Heart left ventricle (tissue), 16 donors: ENCODE measurements at regions not wholly inside any gene's neighbourhood (a gene's known extent, or its start where the extent isn't known, plus 50 kb on each side); places are given as distances from the start of the nearest gene placed in this dataset.
"Not testable (repeated sequence)": the region's sequence is repeated elsewhere in the genome, so short reads cannot be mapped to it uniquely, and the experiment has no call there.

Experiments used
- ATAC-seq, 4 donors: fragments of 200-7000 bp; cut with Tn5 transposase; one replicate each; pipeline ENCODE4 v1.9.1; 2020 to 2022; ENCODE audit warnings: moderate library complexity in 4 of 4, mild to moderate bottlenecking in 3 of 4, moderate number of reproducible peaks in 1 of 4
- DNase-seq, 5 donors: peaks; one replicate each; pipeline ENCODE4 v3.0.0-alpha.2; 2020
- H3K27ac ChIP-seq, 12 donors: fragments of 200-600 bp; sonication (generic) in 4 of 12; one replicate each; pipeline versions ENCODE4 v1.5.0 to v1.8.0; 2016 to 2022; ENCODE audit warnings: mild to moderate bottlenecking in 2 of 12
- H3K27me3 ChIP-seq, 9 donors: fragments of 200-600 bp; sonication (generic) in 2 of 9; one replicate each; pipeline versions ENCODE4 v1.5.1 to v1.8.0; 2016 to 2022; ENCODE audit warnings: mild to moderate bottlenecking in 3 of 9
- H3K36me3 ChIP-seq, 9 donors: fragments of 200-600 bp; sonication (generic) in 2 of 9; one replicate each; pipeline versions ENCODE4 v1.5.0 to v1.8.0; 2018 to 2022; ENCODE audit warnings: mild to moderate bottlenecking in 2 of 9
- H3K4me1 ChIP-seq, 12 donors: fragments of 200-600 bp; sonication (generic) in 4 of 12; one replicate each; pipeline versions ENCODE4 v1.5.0 to v1.8.0; 2016 to 2022; ENCODE audit warnings: mild to moderate bottlenecking in 3 of 12
- H3K4me3 ChIP-seq, 12 donors: fragments of 200-600 bp; sonication (generic) in 4 of 12; one replicate each; pipeline versions ENCODE4 v1.5.0 to v1.8.0; 2017 to 2022; ENCODE audit warnings: mild to moderate bottlenecking in 9 of 12, moderate library complexity in 4 of 12
- H3K9me3 ChIP-seq, 12 donors: fragments of 200-600 bp; sonication (generic) in 4 of 12; one replicate each; pipeline versions ENCODE4 v1.5.0 to v1.8.0; 2016 to 2022; ENCODE audit warnings: mild to moderate bottlenecking in 1 of 12
- CTCF ChIP-seq, 12 donors: fragments of 200-600 bp; sonication (generic) in 4 of 12; IDR thresholded peaks; one replicate each; pipeline versions ENCODE4 v1.5.0 to v1.8.0; 2018 to 2022; ENCODE audit warnings: antibody characterized with exemption in 12 of 12, mild to moderate bottlenecking in 5 of 12
- POLR2A ChIP-seq, 2 donors: fragments of 450-650 bp; IDR thresholded peaks; one replicate each; pipeline ENCODE4 v1.6.1; 2017; ENCODE audit warnings: antibody characterized with exemption in 2 of 2, mild to moderate bottlenecking in 2 of 2, moderate library complexity in 2 of 2
- WGBS, 4 donors: extraction: QIAGEN DNeasy Blood & Tissue Kit in 2 of 4; methylation state at CpG; one replicate each; pipeline versions ENCODE4 v1.1.5 to v1.1.7; 2013 to 2018; 5-methylcytosine and 5-hydroxymethylcytosine counted together
- intact Hi-C, 10 donors: fragments of 100-400 bp; cut with DNase I; formaldehyde crosslinking; loops; one replicate each; pipeline versions ENCODE4 v1.11.1 to v1.14.2; 2022
- donor health status: ischemic (EF 13 %, LVEDD 7.1; RV severe dilation, severe dysfunction).
- donor health status: healthy with polysubstance abuse.
- donor health status: DM: no; HTN: yes; CAD: no.
- donor health status: DM: no; HTN: no; CAD: no.
- donor health status: ischemic (EF 25% LVEDD 6.9; RV normal size, moderate dysfunction).
- donor health status: ischemic (EF 25% LVEDD 5.7; RV mildly dilated, moderate dysfunction).
- donor health status: healthy.
- donor health status: DM: yes; HTN: yes; CAD: no.
- donor health status: ischemic (EF 35%, LVEDD 5.7; RV mildly dilated, moderate dysfunction).
- donor health status: nonischemic (EF 11% LVEDD 7.7; RV severe dilation, severe dysfunction).
- donor health status: DM: yes; HTN: yes; CAD: no.
- donor health status: PGD.
- donor health status: ischemic (EF 29% LVEDD 5.4; RV normal size, mild dysfunction).
- donor health status: nonischemic (EF 23%, LVEDD 6.1; RV moderate dilation, normal function).

DNA sequence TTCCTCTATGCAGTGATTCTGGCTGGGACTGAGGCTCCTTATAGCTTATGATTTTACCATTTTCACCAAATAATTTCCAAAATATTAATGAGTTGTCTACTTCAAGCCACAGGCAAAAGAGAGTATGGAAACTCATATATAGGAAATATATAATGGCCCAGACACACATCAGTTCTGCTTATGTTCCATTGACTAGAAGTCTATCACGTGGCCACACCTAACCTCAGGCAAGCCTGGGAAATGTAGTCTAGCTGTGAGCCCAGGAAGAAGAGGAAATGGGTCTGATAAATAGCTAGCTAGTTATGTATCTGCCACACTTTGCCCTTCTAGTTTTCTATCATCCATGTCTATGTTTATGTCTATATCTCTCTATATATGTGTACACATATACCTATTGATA, 195.1 kb downstream of the OTOL1 start:
- Histone ChIP-seq H3K4me1 (no peaks in the 10 kb centered on the region), H3K27ac (no peak overlapping the region), H3K36me3 (no peaks in the 10 kb centered on the region), H3K4me3 (no peak overlapping the region), H3K27me3 (no peaks in the 10 kb centered on the region), H3K9me3 (peaks cover 0 to 3% (median 0%) of the 10 kb centered on the region in 12 donors)
- TF ChIP-seq CTCF (IDR thresholded peaks at IDR 0.05) (no peak), POLR2A (IDR thresholded peaks at IDR 0.05) (no peak)
- no peak for DNase-seq
- intact Hi-C loops: no loop called here
- 70 to 92% (median 84%) methylated on average over 1 of the region's 1 CpG for WGBS, 4 donors
- ATAC-seq: no peak

DNA sequence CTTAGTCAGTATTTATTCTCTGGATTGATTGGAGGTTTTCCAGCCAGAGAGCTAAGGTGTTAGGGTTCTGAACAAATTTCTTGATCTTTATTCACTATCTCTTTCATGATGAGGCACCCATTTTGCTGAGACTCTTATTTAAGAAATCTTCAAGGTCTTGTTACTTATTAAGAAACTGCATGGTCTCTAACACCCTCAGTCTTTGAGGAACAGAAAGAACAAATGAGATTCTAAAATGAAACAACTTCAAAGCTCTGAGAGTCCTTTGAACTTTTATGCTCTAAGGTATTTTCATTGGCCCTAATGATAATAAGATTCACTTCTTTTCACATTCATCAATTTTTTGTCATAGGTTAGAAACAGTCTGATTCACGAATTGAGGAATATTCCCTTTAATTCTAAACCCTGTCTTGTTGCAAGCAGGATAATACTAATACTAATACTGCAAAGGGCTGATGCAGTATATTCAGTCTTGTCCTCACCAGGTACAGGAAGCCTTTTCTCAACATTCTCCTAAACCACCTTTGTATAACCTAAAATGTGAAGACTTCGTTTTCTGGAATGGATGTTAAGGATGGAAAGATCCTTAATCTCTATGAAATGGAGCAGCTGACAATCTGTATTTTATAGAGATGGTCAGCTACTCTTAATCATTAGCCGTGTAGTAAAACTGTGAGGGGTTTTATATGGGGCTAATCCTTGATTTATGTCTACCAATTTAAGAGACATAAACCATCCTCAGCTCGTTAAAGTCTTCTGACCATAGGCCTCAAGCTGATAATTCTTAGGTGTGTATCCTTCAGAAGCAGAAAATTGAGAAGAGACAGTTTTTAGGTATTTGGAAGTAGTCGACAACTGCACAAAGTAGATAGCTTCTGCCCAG, 198.3 kb downstream of the OTOL1 start:
- WGBS, 4 donors: 73 to 80% (median 79%) methylated on average over 5 of the region's 5 CpGs

GRCh38 chr3:161695811-161696210, 199.2 kb downstream of the OTOL1 start:
- Histone ChIP-seq H3K9me3 (no peaks in the 10 kb centered on the region), H3K4me3 (no peak overlapping the region), H3K27ac (no peak overlapping the region), H3K36me3 (no peaks in the 10 kb centered on the region), H3K27me3 (no peaks in the 10 kb centered on the region), H3K4me1 (peaks cover 0 to 3% (median 0%) of the 10 kb centered on the region in 12 donors)
- ATAC-seq: no peak
- TF ChIP-seq CTCF (IDR thresholded peaks at IDR 0.05) (no peak), POLR2A (IDR thresholded peaks at IDR 0.05) (no peak)
- intact Hi-C loops: no loop called here
- DNase-seq: no peak
- 72 to 89% (median 75%) methylated on average over 1 of the region's 1 CpG for WGBS, 4 donors

More for the DNA sequence above, 198.3 kb downstream of the OTOL1 start:
- TF ChIP-seq CTCF (IDR thresholded peaks at IDR 0.05) (no peak), POLR2A (IDR thresholded peaks at IDR 0.05) (no peak)
- H3K36me3 ChIP-seq: no peaks in the 10 kb centered on the region
- H3K27ac ChIP-seq: no peak overlapping the region
- H3K4me1 ChIP-seq: peaks cover 0 to 3% (median 0%) of the 10 kb centered on the region in 12 donors
- intact Hi-C loops: no loop called here
- DNase-seq (no peak), ATAC-seq (no peak)
- H3K4me3 ChIP-seq: no peak overlapping the region
- no peaks in the 10 kb centered on the region for H3K9me3 ChIP-seq
- no peaks in the 10 kb centered on the region for H3K27me3 ChIP-seq

DNA sequence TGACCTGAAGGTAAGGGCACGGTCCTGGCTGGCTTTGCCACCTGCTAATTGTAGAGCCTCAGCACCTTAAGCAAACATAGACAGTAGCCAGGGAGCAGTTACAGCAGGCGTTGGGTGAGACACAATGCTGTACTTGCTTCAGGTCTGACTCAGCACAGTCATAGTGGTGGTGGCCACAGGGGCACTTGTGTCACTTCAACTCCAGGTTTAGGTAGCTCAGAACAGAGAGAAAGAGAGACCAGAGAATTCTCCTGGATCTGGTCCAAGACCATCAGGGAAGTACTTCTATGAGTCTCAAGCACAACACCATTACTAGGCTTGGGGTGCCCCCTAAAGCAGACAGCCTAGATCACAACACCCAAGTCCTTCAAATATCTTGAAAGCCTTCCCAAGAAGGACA, 204.4 kb downstream of the OTOL1 start:
- 80 to 95% (median 83%) methylated on average over 2 of the region's 2 CpGs for WGBS, 4 donors
- ATAC-seq: no peak
- peak in 1 of 5 donors; percentile 37 for DNase-seq

DNA sequence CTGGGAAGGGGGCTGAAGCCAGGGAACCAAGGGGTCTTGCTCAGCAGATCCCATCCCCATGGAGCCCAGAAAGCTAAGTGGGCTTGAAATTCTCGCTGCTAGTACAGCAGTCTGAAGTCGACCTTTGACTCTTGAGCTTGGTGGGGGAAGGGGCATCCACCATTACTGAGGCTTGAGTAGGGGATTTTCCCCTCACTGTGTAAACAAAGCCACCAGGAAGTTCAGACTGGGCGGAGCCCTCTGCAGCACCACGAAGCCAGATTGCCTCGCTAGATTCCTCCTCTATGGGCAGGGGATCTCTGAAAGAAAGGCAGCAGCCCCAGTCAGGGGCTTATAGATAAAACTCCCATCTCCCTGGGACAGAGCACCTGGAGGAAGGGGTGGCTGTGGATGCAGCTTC, 210.6 kb downstream of the OTOL1 start:
- H3K9me3 ChIP-seq: peaks cover 0 to 17% (median 0%) of the 10 kb centered on the region in 12 donors
- DNase-seq, H3K27ac ChIP-seq, intact Hi-C loops, ATAC-seq, H3K4me1 ChIP-seq, H3K27me3 ChIP-seq, H3K4me3 ChIP-seq, H3K36me3 ChIP-seq: not testable (repeated sequence)
- 61 to 77% (median 69%) methylated on average over 5 of the region's 5 CpGs for WGBS, 4 donors

More for the DNA sequence above, 204.4 kb downstream of the OTOL1 start:
- Histone ChIP-seq H3K4me3 (no peak overlapping the region), H3K27ac (no peak overlapping the region), H3K27me3 (no peaks in the 10 kb centered on the region), H3K36me3 (no peaks in the 10 kb centered on the region), H3K9me3 (no peaks in the 10 kb centered on the region), H3K4me1 (peaks cover 0 to 3% (median 0%) of the 10 kb centered on the region in 12 donors)
- intact Hi-C loops: no loop called here
- TF ChIP-seq CTCF (IDR thresholded peaks at IDR 0.05): no peak
- no peak for TF ChIP-seq POLR2A (IDR thresholded peaks at IDR 0.05)
